HS-27A (cell line): ENCODE measurements at regions not wholly inside any gene's neighbourhood (a gene's known extent, or its start where the extent isn't known, plus 50 kb on each side); places are given as distances from the start of the nearest gene placed in this dataset.

Experiments
- DNase-seq: peaks from one replicate; pipeline ENCODE4 v3.0.0-alpha.2; 2012; ENCODE audit warnings: low read depth, missing footprints

DNA sequence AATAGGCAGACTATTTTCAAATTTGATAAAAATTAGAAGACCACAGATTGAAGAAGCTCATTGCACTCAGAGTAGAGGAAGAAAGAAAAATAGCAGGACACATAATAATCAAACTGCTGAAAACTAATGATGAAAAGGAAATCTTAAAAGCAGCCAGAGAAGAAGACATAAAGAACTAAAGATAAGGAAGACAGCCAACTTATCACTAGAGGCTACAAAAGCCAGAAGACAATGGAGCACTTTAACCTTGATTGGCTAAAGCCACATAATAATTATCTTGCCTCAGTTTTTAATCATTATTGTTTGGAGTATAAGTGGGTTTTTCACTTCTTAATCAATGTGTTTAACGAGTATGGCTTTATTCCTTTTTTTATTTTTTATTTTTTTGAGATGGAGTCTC lies 397.6 kb downstream of the RNF144B start:
- no peak for DNase-seq

DNA sequence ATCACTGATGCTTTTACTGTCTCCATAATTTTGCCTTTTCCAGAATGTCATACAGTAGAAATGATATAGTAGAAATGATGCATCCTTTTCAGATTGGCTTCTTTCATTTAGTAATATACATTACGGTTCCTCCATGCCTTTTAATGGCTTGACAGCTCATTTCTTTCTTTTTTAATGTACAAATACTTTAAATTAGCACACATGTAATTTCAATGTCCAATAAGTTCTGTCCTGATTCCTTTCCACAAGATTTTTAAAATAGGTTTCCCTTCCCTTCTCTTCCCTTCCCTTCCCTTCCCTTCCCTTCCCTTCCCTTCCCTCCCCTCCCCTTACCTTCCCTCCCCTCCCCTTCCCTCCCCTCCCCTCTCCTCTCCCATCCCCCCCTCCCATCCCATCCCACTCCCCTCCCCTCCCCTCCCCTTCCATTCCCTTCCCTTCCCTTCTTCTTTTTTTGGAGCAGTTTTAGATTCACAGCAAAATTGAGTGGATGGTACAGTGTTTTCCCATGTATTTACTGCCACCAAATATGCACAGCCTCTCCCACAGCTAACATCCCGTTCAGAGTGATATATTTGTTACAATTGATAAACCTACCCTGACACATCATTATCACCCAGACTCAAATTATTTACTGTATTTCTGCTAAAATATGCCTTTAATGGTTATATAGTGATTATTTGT lies 398.8 kb downstream of the RNF144B start:
- no peak for DNase-seq

GRCh38 chr6:18792866-18793265 lies 405.7 kb downstream of the RNF144B start:
- no peak for DNase-seq

DNA sequence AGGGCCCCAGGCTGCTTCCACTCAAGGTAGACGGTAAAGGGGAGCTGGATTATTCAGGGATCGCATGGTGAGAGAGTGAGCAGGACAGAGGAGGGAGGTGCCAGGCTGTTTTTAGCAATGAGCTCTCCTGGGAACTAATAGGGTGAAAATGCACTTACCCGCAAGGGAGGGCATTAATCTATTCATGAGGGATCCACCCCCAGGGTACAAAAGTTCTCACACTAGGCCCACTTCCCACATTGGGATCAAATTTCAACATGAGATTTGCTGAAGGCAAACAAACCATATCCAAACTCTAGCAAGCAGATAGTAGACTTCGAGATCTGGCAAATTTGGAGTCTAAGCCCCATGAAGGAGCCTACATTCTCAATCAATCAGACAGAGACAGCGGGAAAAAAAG lies 408.6 kb downstream of the RNF144B start:
- no peak for DNase-seq

DNA sequence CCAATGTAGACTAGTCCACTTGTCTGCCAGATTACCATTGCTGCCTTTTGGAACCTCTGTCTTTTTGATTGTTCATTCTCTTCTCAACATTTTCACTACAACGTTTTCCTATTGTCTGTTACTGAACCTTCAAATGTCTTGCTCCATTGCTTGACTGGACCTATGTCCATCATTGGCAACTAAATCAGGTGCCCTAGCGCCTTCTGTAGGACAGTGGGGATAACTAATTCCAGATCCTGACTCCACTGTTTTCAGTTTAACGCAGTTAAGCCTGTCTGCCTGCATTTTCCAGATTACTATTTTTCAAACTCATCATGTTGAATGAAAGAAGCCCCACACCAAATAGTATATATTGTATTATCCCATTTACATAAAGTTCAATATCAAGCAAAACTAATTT lies 433.6 kb downstream of the RNF144B start:
- no peak for DNase-seq

DNA sequence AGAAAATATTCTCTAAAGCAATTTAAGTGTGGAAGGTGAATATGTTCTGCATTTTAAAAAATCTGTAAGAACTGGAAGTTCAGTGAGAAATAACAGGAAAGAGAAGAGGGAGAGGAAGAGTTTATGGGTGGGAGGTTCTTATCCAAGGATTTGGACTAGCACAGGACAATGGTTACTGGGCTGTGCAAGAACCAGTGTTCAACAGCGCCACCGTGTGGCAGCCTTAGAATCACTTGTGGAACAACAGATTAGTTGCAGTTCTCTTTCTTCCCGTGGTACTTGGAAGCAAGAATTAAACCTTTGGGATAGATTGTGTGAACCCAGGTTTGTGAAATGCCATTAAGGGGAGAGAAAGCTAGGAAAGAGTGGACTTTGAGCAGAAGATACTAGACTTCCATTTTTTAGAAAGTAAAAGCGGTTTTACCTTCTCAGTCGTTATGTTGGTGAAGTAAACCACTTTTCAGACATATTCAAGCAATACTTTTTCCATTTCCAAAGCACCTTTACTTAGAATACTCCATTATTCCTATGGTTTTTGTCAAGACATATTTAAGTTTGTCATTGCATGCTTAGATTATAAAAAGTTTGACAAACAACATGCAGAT lies 436.7 kb downstream of the RNF144B start:
- DNase-seq, result peak; percentile 14

DNA sequence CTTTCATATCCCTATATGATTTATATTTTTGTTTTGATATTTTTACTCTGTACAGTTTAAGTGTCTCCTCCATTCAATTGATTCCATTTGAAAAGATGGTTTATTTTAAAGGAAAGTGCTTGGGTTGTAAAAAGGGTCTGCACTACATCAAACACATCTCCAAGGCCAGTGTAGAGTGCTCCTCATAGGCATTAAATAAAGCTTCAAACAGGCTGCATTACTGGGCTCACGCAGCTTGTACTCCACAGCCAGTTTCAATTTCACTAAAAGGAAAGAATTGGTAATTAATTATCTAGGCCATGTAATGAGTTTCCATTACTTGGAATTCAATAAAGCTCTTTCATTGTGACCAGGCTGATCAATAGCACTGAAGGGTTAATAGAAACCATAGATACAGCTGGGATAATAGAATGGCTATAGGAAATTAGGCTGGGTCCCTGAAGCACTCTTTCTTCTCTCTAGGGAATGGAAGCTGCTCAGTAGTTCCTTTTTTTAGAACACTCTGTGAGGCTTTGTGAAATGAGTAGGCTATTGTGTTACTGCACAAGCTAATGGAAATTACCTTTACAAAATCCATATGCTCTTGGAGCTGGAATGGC lies 442.2 kb downstream of the RNF144B start:
- no peak for DNase-seq

GRCh38 chr6:18835976-18836375 lies 448.8 kb downstream of the RNF144B start:
- no peak for DNase-seq

GRCh38 chr6:18837013-18837412 lies 449.9 kb downstream of the RNF144B start:
- no peak for DNase-seq

- DNase-seq, result no peak
These were observed 455.4 kb downstream of the RNF144B start for GRCh38 chr6:18842534-18842933.

DNA sequence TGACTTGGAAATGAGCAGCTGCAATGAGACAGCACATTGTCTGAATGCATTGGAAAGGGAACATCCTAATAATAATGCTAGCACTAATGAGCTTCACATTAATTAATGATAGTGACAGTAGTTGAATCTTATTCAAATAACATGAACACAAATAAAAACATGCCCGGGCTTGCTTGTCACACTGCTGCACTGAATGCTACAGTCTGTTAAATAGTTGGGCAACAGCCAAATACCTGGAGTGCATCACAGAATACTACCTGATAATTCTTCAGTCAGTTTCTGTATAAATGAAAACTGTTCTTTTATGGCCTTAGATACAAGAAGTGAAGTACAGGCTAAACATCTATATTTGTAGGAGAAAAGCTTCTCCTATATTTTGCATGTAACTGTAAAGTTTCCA lies 458.7 kb downstream of the RNF144B start:
- DNase-seq, result no peak

DNA sequence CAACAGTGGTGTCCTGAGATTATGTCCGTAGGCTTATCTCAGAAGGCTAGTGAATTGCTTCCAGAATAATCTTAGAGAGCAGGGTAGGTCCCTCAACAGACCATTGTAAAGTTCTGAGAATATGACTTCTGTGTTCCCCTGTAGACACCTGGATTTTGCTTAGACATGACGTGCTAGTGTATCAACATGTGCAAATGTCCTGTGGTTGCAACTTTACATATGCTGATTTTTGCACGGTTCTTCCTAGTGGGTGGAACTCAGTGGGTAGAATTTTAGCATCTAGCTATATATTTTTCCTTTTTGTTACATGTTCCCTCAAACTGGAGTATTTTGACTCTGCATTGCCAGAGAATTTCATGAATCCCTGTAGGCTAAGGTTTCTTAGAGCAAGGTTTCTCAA lies 459.2 kb downstream of the RNF144B start:
- DNase-seq, result no peak

DNA sequence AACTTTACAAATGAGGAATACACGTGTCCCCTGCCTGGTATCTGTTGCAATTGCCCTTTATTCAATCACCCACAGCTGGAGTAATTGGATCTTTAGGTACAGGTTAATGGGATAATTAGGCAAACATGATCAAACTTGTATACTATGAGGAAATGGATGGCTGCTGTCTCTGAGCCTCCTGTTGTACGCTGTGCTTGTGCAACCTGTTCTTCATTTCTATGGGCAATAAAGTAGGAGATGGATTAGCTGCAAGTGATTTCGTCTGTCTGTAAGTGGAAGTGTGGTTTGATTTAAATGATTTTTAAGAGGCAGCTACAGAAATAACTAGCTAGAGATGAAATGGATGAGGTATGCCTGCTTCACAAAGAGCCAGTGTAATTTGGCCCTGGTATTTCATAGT lies 474.1 kb downstream of the RNF144B start:
- no peak for DNase-seq

GRCh38 chr6:18883268-18883667 lies 496.1 kb downstream of the RNF144B start:
- no peak for DNase-seq

DNA sequence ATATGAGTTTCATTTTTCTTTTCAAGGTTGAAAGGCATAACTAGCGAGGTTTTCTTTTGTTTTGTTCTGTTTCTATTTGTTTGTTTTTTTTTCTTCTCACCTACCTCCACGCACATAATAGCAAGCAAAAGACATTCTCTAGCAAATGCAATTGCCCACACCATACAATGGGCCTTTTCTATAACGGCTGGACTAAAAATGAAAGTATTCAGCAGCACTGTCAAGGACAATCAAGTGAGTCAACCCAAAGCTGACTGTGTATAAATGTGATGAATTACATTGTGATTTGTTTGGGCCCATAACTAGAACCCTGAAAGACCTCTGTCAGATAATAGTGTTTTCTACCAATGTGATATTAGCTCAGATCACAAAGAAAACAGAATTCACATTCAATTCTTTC lies 496.7 kb downstream of the RNF144B start:
- no peak for DNase-seq

GRCh38 chr6:18893540-18894269 lies 506.6 kb downstream of the RNF144B start:
- DNase-seq, result no peak

GRCh38 chr6:18897350-18897749 lies 510.2 kb downstream of the RNF144B start:
- DNase-seq, result no peak

GRCh38 chr6:18904681-18905080 lies 517.5 kb downstream of the RNF144B start:
- no peak for DNase-seq

DNA sequence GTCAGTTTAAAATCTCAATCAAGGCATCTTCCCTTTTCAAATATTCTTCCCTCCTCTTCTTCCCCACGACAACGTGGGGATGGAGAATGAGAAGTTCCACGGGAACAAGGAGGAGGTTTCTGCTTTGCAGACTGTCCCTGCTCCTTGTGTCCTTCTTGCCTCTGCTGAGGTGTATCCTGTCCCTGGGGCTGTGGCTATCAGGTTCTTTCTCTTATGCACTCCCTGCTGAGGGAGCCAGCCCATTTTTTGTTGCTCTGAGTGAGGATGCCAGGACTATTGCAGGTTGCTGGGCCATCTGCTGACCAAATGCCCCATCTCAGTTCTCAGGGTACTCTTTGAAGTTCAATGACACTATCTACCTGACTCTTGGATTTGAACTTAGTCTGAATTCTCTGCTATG lies 533.6 kb downstream of the RNF144B start:
- DNase-seq, result no peak

DNA sequence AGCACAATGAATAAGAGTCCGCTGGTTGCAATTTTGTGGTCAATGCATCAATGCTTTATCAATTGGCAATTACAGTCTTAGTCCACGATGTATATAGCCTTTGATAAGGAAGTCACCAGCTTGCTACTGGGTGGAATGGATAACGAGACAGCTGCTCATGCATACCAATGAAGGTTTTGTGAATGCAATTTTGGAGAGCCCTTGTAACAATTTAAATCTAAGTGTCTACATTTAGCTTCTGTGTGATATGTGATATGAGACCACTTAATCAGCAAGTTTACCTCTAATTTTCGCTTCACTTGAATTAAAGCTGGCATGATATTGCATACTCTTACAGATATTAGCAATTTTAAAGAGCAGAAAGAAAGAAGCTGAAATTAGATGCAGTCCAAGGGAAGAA lies 543.9 kb downstream of the RNF144B start:
- DNase-seq, result no peak

GRCh38 chr6:18958146-18958545 lies 571.0 kb downstream of the RNF144B start:
- no peak for DNase-seq

DNA sequence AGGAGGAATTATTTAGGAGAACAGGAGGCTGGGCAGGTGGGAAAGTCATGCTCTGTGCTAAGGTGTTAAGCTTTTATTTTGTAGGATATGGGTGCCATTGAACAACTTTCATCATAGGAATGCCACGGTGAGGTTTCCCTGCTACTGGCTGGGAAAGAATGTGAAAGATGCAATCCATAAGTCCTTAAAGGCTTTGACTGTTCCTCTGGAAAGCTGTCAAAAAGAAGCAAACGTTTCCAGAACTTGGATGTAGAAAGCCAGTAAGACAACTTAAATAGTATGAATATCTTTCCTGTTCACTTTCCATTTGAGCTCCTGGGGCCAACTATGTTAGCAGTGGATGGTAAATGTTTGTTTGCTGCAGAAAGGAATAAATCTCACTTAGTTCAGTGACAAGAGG lies 574.4 kb downstream of the RNF144B start:
- no peak for DNase-seq

DNA sequence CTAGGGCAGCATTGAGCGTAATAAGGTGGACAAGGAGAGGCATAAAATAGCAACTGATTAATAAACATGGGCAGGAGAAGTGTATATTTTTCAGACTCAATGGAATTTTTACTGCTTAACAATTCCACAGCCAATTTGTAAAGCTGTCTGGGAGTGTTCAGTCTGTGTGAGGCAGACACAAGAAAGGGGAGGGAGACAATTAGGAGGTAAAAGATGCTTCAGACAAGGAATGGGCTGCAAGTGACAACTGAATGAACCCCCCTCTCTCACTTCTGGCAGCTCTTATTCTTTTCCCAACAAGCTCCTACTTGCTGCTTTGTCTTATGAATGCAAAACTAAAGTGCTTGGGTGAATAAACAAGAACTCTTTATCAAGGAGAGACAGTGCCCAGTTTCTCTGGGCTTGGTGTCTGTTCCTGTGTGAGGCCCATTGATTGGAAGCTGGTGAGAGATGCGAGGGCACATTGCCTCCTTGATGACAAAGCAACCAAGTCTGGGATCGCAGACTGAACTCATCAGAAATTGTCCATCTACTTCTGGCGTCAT lies 575.3 kb downstream of the RNF144B start:
- no peak for DNase-seq
